Colonic mucosa (tissue), 4 donors: ENCODE measurements at regions not wholly inside any gene's neighbourhood (a gene's known extent, or its start where the extent isn't known, plus 50 kb on each side); places are given as distances from the start of the nearest gene placed in this dataset.

Source experiments
- DNase-seq: peaks from one replicate; pipeline ENCODE4 v3.0.0-alpha.2; 2020
- H3K27ac ChIP-seq: fragments of 200-600 bp; one replicate; pipeline ENCODE4 v1.8.0; 2021
- H3K27me3 ChIP-seq: fragments of 200-600 bp; one replicate; pipeline ENCODE4 v1.8.0; 2021
- H3K36me3 ChIP-seq: fragments of 200-600 bp; one replicate; pipeline ENCODE4 v1.8.0; 2021
- H3K4me1 ChIP-seq: fragments of 200-600 bp; one replicate; pipeline ENCODE4 v1.8.0; 2021; ENCODE audit warnings: mild to moderate bottlenecking
- H3K4me3 ChIP-seq: fragments of 200-600 bp; one replicate; pipeline ENCODE4 v1.8.0; 2021
- H3K9ac ChIP-seq, 2 donors: one replicate each; pipeline ENCODE4 v1.7.0; 2013; ENCODE audit warnings: control low read depth in 2 of 2, low read depth in 2 of 2, low read length in 2 of 2
- H3K9me3 ChIP-seq: fragments of 200-600 bp; one replicate; pipeline ENCODE4 v1.8.0; 2021
- intact Hi-C: fragments of 100-400 bp; cut with DNase I; formaldehyde crosslinking; loops from one replicate; pipeline ENCODE4 v1.14.1; 2022
- TF ChIP-seq, protein P1 (sequence below): fragments of 200-600 bp; IDR thresholded peaks from one replicate; pipeline ENCODE4 v1.8.0; 2022; ENCODE audit warnings: antibody characterized with exemption, mild to moderate bottlenecking
- donor health status: healthy.
- donor health status: DM: no; HTN: no; CAD: no.
- donor health status: DM: no; HTN: no; CAD: no.

GRCh38 chr2:138444411-138444810 lies 57.2 kb upstream of the SPOPL start:
- H3K27me3 ChIP-seq: no peaks in the 10 kb centered on the region
- H3K27ac ChIP-seq: no peak overlapping the region
- no peak overlapping the region for H3K4me3 ChIP-seq
- no peak for DNase-seq
- intact Hi-C loops: no loop called here
- H3K4me1 ChIP-seq: no peaks in the 10 kb centered on the region
- no peaks in the 10 kb centered on the region for H3K9me3 ChIP-seq
- no peak overlapping the region for H3K9ac ChIP-seq
- TF ChIP-seq, protein P1, sequence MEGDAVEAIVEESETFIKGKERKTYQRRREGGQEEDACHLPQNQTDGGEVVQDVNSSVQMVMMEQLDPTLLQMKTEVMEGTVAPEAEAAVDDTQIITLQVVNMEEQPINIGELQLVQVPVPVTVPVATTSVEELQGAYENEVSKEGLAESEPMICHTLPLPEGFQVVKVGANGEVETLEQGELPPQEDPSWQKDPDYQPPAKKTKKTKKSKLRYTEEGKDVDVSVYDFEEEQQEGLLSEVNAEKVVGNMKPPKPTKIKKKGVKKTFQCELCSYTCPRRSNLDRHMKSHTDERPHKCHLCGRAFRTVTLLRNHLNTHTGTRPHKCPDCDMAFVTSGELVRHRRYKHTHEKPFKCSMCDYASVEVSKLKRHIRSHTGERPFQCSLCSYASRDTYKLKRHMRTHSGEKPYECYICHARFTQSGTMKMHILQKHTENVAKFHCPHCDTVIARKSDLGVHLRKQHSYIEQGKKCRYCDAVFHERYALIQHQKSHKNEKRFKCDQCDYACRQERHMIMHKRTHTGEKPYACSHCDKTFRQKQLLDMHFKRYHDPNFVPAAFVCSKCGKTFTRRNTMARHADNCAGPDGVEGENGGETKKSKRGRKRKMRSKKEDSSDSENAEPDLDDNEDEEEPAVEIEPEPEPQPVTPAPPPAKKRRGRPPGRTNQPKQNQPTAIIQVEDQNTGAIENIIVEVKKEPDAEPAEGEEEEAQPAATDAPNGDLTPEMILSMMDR: no peak
- no peaks in the 10 kb centered on the region for H3K36me3 ChIP-seq

GRCh38 chr2:138445227-138445626 lies 56.3 kb upstream of the SPOPL start:
- no peak overlapping the region for H3K9ac ChIP-seq
- TF ChIP-seq, protein P1: no peak
- H3K4me1 ChIP-seq: no peaks in the 10 kb centered on the region
- no peak for DNase-seq
- no peak overlapping the region for H3K4me3 ChIP-seq
- no peaks in the 10 kb centered on the region for H3K36me3 ChIP-seq
- intact Hi-C loops: no loop called here
- no peaks in the 10 kb centered on the region for H3K9me3 ChIP-seq
- H3K27me3 ChIP-seq: no peaks in the 10 kb centered on the region
- no peak overlapping the region for H3K27ac ChIP-seq

DNA sequence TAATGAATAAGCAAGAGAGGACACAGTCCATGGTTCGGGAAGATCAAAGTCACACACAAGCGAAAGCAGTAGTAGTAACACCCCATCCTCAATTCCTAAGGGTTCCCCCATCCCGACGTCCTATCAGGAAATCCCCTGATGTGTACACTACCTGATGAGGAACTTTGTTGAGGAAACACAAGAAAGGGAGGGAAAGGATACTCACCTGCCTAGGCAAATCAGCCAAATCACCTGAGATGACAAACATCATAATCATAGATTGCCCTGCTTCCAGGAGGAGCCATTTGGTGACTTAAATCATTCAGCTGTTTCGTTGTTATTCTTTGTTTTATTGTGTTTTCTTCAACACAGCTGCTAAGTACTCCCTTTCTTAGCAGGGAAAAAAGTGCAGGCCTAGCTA lies 55.5 kb upstream of the SPOPL start:
- no peak for DNase-seq
- TF ChIP-seq, protein P1: no peak
- H3K27ac ChIP-seq: peak overlapping the region; percentile 25

DNA sequence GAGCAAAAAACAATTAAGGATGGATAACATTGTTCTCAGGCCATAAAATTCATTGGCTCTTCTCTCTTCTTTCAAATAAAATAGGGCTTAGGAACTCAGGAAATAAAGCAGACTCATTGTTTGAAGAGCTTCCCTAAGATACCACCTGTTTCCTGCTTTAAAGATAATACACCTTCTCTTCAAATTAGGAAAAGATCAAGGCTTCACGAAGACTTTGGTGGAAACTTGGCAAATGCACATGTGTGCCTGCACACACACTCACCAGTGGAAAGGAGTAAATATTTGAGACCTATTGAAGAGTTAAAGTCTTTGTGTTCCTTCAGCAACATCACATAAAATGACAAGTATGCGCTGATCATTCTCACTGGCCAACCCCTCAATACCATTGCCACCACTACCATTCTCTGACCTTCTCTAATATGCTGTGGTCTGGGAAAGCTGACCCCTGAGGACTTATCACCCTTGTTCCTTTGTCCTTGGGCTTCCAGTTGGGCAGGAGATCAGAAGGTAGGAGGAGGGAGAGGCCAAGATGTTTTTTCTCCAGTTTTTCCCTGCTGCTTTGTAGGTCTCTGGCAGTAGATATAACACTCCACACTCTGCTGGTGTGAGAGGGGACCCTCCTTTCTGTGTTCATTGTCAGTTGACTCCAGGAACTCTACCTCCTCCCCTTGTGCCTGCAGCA lies 53.5 kb upstream of the SPOPL start:
- Histone ChIP-seq H3K27ac (no peak overlapping the region), H3K9ac (no peak overlapping the region), H3K4me1 (no peaks in the 10 kb centered on the region), H3K9me3 (no peaks in the 10 kb centered on the region), H3K27me3 (no peaks in the 10 kb centered on the region), H3K4me3 (no peak overlapping the region), H3K36me3 (no peaks in the 10 kb centered on the region)
- TF ChIP-seq, protein P1: no peak
- intact Hi-C loops: no loop called here
- no peak for DNase-seq

More for the DNA sequence above, 55.5 kb upstream of the SPOPL start:
- intact Hi-C loops: no loop called here
- H3K4me1 ChIP-seq: no peaks in the 10 kb centered on the region
- no peaks in the 10 kb centered on the region for H3K36me3 ChIP-seq
- H3K27me3 ChIP-seq: no peaks in the 10 kb centered on the region
- no peak overlapping the region for H3K4me3 ChIP-seq
- no peak overlapping the region for H3K9ac ChIP-seq
- no peaks in the 10 kb centered on the region for H3K9me3 ChIP-seq
